VCaP (cell line): ENCODE measurements at regions not wholly inside any gene's neighbourhood (a gene's known extent, or its start where the extent isn't known, plus 50 kb on each side); places are given as distances from the start of the nearest gene placed in this dataset.

Experiments
- H3K27ac ChIP-seq: fragments of 450-650 bp; 2 replicates; pipeline ENCODE4 v1.5.1; 2017
- TF ChIP-seq, protein P1 (sequence below): fragments of 450-650 bp; conservative IDR thresholded peaks from 2 replicates; pipeline ENCODE4 v1.5.1; 2017; ENCODE audit warnings: mild to moderate bottlenecking, moderate library complexity

DNA sequence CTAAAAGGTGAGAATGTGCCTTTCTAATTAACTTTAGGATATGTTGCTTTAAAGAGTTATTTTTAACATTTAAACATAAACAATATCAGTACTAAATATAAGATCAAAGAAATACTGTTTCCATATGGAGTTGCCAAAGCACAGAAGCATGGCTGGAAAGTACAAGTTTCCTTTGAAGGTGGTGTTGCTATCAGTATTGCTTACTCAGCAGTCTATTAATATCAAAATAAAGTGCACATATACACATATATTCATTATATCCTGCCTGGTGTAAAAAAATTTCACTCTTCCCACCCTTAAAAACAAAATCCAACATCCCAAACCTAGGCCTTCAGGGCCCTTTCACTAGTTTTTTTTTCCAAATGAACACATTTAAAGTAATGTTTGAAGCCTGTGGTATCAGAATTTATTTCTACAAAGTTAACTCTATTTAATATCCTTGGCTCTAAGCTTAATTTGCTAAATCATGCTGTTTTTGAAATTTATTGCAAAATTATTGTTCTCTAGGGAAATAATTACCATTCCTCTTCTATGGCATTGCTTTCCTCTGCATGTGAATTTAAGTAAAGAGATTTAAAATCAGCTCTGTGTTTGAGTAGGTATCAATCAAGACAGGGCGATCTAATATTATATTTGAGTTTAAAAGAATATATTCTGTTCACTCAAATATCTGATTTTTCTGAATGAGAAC, 192.7 kb upstream of the MEIS1 start:
- TF ChIP-seq, protein P1, sequence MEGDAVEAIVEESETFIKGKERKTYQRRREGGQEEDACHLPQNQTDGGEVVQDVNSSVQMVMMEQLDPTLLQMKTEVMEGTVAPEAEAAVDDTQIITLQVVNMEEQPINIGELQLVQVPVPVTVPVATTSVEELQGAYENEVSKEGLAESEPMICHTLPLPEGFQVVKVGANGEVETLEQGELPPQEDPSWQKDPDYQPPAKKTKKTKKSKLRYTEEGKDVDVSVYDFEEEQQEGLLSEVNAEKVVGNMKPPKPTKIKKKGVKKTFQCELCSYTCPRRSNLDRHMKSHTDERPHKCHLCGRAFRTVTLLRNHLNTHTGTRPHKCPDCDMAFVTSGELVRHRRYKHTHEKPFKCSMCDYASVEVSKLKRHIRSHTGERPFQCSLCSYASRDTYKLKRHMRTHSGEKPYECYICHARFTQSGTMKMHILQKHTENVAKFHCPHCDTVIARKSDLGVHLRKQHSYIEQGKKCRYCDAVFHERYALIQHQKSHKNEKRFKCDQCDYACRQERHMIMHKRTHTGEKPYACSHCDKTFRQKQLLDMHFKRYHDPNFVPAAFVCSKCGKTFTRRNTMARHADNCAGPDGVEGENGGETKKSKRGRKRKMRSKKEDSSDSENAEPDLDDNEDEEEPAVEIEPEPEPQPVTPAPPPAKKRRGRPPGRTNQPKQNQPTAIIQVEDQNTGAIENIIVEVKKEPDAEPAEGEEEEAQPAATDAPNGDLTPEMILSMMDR = no peak
- no peak overlapping the region for H3K27ac ChIP-seq

DNA sequence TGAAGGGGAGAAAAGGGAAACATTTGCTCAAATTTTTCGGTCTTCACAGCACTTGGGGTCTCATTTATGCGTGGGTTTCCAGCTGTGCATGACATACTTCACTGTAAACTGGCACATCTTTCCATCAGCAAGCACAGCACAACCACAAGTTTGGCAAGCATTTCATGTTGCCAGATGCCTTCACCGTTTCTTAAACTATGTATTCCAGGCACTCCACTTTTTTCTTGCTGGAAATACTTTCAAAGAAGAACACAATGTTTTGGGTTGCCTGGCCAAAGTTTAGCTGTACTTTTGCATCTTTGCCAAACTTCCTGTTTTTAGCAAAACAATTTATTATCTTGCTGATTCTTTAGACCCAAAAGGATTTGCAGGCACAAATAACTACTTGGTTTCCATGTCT, 194.6 kb upstream of the MEIS1 start:
- TF ChIP-seq, protein P1 = no peak
- H3K27ac ChIP-seq = no peak overlapping the region

DNA sequence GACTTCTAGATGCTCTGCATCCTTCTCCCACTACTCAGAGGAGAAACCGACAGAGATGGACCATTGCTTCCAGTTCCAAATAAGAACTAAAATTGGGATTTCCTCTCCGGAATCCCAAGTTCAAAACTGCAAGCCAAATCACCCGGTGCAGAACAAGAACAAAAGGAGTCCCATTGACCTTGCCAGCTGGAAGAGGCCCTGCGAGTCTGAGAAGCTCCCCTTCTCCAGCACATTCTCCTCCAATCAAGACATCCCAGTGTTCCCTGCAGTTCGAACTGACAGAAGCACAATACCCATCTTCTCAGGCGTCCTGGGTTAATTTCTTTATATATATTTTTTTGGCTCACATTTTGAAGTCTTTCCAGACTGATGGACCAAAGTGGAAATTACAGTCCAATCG, 195.3 kb upstream of the MEIS1 start:
- TF ChIP-seq, protein P1 = no peak
- H3K27ac ChIP-seq = no peak overlapping the region

DNA sequence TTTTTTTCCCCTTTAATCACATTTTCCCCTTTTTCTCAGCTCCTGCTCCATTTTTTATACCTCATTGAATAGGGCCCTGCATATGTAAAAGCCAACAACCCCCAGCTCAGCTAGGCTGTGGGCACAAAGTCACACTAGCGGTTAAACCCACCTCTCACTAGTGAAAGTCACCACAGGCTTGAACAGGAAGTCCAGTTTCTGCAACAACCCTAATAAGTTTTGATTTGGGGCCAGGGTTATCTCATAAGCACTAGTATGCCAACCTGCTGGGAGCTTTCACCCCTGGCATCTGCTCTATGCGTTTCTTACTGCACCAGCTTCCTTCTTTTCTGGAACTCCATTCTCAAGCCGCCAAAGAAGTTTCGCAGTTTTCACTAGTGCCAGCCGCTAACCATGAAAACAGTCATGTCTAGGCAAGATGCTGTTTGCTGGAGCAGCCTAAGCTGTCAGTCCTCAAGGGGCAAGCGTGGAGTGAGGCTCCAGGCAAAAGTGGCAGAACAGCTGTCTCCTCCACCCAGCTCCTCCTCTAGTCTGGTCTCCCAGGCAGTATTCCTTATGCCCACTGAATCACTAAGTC, 197.0 kb upstream of the MEIS1 start:
- TF ChIP-seq, protein P1 = no peak

DNA sequence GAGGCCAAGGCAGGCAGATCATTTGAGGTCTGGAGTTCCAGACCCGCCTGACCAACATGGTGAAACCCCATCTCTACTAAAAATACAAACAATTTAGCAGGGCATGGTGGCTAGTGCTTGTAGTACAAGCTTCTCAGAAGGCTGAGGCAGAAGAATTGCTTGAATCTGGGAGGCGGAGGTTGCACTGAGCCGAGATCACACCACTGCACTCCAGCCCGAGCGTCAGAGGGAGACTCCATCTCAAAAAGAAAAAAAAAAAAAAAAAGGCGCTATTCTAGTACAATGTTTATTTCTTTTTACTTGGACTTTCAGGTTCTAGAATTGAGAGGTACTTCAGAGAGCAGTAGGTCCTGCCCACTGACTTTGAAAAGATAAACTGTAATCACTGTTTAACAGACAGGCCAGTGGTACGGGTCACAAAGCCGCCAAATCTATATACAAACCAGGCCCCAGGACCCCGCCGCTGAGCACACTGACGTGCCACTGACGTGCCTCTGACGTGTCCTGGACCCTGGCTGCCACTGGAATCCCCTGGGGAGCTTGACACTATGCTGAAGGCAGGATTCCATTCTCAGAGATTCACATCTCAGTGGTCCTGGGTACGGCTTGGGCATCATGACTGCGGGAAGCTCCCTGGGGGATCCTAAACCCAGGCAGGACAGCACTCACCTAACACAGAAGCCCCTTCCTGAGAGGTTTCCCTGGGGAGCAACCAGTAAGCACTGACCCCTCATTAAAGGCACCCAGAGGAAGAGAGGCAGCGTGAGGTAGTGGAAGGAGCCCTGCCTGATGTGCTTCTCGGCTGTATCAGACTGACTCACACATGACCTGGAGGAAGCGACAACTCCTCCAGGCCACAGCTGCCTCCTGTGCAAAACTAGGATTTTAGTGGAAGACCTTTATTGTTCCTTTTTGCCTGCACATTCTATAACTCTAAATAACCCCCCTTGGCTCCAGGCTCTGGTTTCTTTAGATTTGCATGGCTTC, 197.8 kb upstream of the MEIS1 start:
- no peak overlapping the region for H3K27ac ChIP-seq
- TF ChIP-seq, protein P1 = no peak

More for the DNA sequence above, 197.0 kb upstream of the MEIS1 start:
- H3K27ac ChIP-seq = no peak overlapping the region

DNA sequence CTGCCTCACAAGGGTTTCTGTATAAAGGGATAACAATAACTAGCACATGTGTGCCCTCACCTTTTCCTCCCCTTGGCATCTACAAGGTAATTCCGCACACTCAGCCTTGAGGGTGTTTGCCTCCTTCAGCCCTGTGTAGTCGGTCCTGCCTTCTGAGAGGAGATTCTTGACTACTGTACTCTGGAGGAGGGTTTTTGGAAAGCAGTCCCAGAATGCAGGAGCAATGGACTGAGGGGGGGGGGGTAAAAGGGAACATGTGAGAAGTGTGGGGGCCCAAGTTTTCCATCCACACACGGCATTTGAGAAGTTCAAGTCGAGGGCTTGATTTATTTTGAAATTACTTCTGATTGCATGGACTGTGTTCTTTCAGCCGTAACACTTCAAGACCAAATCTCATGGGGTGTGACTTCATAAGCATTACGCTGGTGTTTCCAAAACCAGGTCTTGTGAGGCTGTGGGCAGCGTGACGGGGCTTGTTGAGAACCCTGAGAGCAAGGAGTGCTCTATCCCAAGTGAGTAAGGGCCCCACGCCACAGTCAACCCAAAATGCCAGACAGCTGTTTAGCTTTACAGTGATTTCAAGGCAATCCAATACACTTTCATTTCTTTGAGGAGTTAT, 198.7 kb upstream of the MEIS1 start:
- no peak overlapping the region for H3K27ac ChIP-seq
- TF ChIP-seq, protein P1 = no peak

DNA sequence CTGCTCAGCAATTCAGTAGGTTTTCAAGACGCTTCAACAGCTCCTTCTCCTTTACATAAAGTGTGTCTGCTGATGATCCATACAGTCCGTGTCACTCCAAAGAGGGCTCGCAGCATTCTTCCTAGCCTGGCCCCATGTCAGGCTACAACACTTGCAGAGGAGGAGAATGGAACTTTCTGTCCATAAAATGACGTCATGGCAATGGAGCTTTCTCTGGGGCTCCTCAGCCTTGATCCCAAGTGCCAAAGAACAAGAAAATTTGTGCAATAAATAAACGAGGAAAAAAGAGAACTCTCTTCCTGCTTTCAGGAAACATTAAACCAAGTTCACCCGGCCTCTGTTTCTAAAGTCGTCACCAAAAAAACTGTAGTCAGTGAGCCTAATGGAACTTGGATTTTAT, 199.5 kb upstream of the MEIS1 start:
- H3K27ac ChIP-seq = no peak overlapping the region
- TF ChIP-seq, protein P1 = no peak
